ENCODE measurements at regions not wholly inside any gene's neighbourhood (a gene's known extent, or its start where the extent isn't known, plus 50 kb on each side); places are given as distances from the start of the nearest gene placed in this dataset.

DNA sequence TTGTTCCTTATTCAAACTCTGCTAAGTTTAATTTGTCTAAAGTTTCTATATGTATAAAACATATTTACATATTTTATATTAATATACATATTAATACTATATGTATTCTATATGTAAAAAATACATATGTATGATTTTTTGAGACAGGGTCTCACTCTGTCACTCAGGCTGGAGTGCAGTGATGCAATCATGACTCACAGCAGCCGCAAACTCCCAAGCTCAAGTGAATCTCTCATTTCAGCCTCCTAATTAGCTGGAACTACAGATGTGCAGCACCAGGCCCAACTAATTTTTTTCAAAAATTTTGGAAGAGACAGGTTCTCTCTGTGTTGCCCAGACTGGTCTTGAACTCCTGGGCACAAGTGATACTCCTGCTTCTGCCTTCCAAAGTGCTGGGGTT lies 684.9 kb downstream of the TRAM1L1 start:
- peak; percentile 25 for DNase-seq

DNA sequence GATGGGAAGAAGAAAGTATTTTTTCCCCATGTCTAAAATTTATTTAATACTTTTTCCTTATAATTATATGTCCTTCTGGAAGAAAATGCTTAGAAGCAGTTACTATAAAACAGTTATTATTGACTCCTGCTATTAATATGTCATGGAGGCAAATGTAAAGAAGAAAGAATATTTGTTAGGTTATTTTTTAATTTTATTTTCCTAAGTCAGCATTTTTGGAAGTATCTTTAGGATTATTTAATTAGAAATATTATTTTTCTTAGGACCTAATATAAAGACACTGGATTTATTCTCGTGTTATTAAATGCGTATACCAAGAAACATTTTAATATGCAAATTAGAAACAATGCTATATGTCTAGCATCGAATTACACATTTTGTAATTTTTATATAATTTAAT lies 687.7 kb downstream of the TRAM1L1 start:
- DNase-seq = no peak

DNA sequence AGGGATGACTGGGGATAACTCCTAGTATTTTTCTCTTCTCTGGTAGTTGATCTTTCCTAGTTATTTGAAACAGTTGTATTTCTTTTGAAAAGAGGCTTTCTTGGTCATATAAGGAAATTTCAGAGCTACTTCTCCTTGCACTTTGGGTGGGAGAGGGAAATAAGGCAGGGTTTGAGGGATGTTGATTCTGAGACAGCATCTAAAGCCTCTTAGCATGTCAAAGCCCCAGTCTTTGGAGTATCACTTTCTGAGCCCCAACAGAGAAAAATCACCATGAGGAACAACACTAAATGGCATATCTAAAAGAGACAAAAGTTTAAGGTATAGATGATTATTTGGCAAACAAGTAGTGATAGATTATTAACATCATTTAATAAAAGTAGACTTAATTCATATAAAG lies 688.1 kb downstream of the TRAM1L1 start:
- DNase-seq = no peak

DNA sequence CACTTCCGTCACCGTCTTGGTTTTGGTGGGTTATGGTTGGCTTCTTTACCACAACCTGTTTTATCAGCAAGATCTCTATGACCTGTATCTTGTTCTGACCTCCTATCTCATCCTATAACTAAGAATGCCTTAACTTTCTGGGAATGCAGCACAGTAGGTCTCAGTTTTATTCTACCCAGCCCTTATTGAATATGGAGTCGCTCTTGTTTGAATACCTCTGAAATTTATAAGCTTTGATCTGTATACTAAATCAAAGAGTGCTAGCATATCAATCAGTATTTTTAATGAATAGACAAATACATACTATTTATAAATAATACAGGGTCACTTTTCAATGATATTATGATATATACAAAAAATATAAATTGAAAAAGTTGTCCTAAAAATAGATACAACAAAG lies 690.0 kb downstream of the TRAM1L1 start:
- no peak for DNase-seq

DNA sequence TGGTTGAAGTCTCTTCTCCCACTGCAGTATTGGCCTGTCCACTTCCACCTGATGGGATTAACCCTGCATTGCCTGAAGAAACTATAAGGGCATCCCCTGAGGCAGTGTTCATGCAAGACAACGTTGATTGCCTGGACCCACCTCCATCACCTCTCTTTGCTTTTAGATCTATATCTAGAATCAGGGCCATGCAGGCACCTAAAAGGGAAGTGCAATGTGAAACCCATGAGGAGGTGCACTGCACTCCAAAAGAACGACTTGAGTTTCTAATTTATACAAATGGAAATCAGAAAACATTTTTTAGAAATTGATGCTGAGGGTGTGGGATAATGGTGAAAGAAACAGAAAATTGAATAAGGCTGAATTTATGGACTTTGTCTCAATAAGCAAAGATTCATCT lies 694.4 kb downstream of the TRAM1L1 start:
- no peak for DNase-seq

DNA sequence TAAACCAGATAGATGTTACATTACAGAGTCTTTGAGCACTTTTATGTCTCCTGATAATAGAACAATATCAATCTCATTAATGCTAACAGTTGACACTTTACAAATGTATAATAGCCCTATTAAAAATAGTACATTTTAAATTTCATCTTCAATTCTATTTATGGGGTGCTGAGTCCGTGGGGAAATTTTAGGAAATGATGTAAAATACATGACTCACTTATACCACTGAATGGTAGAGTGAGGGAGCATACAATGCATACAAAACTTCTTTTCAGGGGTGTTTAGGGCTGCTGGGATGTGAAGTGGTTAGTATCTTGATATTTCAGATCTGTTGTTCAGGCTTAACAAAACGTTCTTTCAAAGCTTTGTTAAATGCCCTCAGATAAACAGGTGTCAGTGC lies 696.2 kb downstream of the TRAM1L1 start:
- DNase-seq = no peak

DNA sequence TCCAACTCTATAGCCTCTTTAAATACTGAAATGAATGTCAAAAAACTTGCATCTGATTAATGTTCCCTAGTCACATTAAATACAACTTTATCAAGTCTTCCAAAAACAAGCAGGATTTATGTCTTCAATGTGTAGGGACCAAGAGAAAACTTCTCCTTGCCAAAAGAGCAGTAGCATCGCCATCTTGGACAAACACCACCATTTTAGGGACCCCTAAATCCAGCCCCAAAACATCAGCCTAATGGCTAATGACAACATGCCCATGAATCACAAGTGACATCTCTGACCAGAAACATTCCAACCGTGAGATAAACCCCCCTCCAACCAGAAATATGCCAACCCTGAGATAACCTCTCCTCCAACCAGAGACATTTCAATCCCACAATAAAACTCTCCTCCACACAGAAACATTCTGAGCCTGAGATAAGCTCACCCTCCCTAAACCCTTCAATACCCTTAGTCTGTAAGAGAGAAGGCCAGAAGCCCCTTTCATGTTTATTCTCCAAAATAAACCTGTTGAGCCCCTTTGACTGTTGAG lies 697.4 kb downstream of the TRAM1L1 start:
- DNase-seq = no peak

DNA sequence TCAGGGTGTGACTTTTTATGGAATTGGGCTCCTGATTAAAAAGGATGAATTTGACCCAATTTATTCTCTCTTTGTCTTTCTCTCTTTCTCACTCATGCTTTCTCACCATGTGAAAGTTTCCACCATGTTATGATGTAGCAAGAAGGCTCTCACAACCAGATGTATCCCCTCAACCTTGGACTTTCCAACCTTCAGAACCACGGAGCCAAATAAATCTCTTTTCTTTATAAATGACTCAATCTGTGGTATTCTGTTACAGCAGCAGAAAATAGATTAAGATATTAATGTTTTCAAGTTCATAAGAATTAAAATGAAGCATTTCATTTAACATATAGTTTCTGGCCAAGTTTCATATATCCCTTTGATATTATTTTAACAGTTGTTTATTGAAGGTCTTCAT lies 698.5 kb downstream of the TRAM1L1 start:
- DNase-seq = no peak

DNA sequence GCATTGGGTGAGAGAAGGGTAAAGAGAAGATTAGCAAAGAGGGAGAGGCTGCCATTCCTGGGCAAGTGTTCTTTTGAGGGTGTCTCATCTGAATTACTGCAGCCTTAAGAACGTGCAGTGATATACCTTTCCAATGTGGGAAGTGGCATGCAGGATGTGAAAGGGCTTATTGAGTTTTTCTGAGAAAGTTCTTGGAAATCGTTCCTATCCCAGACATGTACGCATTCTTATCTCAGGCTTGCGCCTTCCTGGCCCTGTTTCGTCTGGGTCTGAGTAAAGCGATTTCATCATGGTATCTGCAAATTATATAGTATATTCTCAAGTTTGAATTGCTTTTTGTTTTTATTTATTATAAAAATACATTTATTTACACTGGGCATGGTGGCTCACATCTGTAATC lies 699.8 kb downstream of the TRAM1L1 start:
- DNase-seq = no peak

DNA sequence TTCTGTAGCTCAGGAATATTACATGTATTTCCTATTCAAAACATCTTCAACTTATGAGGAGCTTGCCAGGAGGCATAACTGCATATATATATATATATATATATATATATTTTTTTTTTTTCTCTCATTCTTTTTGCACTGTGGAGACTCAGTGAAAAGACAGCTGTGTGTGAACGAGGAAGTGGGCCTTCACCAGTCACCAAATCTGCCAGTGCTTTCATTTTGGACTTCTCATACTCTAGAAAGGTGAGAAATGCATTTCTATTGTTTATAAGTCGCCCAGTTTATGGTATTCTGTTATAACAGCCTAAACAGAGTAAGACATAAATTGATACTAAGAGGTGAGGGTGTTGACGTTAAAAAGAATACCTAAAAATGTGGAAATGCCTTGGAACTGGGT lies 710.6 kb downstream of the TRAM1L1 start:
- DNase-seq = no peak

DNA sequence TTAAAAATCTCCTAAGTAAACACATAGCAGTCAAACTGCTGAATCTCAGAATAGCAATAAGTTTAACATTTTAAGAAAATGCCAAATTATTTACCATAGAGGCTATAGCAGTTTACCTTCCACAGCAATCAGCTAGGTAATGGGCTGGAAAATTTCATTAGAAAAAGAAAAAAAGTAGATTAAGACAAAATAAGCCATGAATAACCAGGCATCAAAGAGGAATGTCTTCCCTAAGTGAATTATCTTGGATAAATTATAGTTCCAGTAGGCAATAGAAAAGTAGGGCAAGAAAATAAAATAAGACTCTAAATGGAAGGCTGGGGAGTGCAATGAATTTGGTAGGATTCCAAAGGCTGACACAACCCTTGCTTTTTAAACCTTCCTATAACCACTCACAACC lies 722.8 kb downstream of the TRAM1L1 start:
- no peak for DNase-seq

DNA sequence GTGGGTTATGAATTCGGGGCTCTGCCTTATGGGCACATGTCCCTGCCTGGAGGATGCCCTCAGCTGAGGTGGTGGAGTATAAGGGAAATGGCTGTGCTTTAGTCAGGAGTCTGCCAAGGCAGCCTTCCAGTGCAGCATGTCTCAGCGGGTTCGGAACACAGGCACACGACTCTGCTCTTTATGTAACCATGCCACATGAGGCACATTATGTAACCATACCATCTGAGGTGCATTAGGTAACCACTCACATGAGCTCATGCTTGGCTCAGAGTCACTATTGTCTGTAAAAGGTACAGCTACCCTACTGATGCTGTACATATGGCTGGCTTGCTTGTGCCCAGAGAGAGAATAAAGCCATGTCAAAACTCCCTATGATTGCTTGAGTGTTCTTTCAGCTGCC lies 723.6 kb downstream of the TRAM1L1 start:
- no peak for DNase-seq

DNA sequence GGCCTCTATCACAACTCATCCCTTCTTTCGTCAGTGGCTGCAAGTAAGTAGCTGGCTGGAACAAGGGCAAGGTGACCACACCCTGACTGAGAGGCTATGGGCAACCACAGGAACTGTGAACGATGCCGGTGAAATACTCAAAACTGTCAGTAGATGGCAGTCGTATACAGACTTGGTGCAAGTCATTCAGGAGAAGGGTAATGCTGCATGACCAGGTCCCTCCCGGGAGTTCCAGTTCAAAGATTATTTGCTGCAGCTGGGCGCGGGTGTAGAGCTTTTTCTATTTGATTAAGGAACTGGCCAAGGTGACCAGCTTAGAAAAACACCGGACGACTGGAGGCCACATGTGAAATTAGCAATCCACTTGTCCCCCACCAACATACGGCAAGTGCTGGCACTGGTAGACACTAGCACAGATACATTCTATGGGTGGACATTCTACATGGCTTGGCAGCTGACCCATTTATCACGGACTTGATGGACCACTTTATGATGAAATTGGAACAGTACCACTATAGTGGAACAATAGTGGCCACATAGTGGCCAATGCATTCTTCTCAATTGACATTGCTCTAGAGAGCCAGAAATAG lies 726.6 kb downstream of the TRAM1L1 start:
- peak; percentile 65 for DNase-seq

DNA sequence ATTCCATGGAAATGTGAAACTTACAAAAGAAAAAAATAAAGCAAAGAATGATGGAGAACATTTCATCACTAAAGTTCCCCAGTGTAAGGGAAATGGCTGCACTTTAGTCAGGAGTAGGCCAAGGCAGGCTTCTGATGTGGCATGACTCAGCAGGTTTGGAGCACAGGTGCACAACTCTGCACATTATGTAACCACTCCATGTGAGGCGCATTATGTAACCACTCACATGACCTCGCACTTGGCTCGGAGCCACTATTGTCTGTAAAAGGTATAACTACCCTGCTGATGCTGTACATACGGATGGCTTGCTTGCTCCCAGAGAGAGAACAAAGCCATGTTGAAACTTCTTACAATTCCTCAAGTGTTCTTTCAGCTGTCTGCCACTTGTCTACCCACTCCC lies 727.6 kb downstream of the TRAM1L1 start:
- peak; percentile 13 for DNase-seq

DNA sequence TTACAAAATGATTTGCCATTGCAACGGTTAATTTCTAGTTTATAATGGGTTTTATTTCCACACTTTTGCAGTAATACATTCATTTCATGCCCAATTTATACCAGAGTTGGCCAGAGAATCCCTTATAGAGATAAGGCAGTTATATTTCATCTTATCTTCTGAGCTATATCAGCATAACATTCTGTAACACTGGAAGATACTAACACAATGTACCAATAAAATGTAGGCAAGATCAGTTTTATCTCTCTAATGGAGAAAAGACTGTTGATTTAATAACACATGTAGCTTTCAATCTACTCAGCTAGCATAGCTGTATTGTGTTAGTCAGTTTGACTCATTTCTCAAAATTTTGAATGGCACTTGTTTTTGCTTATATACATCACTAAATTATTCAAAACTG lies 738.6 kb downstream of the TRAM1L1 start:
- no peak for DNase-seq

DNA sequence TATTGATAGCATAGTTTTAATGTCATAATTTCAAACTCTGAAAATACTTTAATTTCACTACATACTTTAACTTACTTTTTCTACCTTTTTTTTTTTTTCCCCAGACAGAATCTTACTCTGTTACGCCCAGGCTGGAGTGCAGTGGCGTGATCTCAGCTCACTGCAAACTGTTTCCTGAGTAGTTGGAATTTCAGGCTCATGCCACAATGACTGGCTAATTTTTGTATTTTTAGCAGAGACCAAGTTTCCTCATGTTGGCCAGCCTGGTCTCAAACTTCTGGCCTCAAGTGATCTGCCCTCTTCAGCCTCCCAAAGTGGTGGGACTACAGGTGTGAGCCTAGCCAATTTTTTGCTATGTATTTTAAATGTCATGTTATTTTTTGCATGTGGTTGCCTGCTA lies 741.6 kb downstream of the TRAM1L1 start:
- no peak for DNase-seq

DNA sequence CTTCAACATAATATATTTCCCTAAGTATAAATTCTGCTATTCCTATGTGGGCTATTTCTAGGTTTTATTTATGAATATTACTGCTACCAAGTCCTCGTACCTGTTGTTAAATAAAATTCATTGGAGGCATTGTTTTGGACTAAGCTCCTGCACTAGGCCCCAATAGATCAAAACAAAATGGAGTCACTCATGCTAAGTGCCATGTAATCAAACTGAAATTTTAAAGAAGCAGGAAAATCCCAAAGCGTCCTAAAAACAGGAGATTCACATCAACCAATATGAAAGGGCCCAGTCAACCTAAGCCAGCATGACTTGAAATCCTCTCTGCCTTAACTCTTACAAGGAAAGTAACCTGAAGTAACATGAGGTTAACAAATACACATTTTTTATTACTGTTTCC lies 743.2 kb downstream of the TRAM1L1 start:
- DNase-seq = no peak

DNA sequence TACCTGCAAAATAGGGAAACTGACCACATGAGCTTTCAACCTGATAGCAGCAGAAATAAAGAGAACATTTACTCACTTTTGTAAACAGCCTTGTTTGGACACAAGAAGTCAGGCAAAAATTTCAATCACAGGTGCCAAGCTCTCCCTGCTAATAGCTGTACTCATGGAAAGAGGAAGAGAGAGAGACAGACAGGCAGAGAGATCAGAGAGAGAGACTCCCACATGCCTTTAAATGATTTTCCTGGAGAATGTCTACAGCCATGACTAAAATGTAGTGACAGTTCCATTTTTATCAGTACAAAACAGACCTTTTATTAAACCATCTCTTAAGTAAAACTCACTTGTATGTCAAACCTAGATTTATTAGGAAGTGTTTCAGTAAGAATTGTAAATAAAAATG lies 752.9 kb downstream of the TRAM1L1 start:
- no peak for DNase-seq

DNA sequence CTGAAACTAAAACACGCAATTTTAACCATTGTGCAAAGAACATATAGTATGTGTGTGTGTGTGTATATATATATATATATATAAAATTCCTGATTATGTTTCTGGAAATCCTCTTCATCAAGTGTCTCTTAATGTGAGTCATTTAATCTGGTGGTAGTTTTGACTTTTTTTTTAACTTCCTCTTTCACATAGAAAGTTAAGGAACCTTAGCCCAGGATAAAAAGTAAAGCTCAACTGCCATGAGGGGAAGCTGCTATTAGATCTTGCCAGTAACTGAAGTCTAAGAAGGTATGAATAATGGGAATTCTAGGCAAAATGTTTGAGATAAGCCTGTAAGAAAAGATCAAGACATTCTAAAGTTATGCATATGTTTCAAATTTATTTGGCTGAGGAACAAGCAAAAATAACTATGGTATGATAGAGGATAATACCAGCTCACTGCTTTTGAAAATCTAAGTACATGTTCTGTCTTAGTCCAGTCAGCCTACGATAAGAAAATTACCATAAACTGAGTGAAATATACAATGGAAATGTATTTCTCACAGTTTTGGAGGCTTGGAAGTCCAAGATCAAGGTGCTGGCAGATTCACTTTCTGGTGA lies 757.0 kb downstream of the TRAM1L1 start:
- no peak for DNase-seq

DNA sequence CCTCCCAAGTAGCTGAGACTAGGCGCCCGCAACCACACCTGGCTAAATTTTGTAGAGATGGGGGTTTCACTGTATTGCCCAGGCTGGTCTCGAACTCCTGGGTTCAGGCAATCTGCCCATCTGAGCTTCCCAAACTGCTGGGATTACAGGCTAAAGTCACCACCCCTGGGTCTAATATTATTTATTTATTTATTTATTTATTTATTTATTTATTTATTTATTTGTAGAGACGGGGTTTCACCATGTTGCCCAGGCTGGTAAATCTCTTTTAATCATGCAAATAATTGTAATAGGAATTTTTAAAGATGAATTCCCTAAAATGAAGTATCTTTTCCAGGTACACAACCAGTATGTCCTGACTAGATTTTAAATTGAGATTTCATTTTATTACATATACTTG lies 761.8 kb downstream of the TRAM1L1 start:
- no peak for DNase-seq

DNA sequence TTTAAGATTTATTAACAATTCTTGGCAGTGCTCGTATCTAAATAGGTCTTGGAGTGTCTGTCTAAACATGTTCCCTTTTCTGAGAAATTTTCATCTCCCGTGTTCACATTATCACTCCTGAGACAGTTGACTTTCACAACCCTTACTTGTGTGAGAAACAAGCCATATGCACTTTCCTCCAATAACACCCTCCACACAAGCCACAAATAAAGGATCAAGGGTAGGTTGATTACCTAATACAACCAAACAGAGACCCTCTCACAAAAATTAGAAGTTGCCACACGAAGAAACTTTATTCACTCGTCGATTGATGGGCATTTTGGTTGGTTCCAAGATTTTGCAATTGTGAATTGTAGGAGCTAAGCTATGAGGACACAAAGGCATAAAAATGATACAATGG lies 763.9 kb downstream of the TRAM1L1 start:
- no peak for DNase-seq

DNA sequence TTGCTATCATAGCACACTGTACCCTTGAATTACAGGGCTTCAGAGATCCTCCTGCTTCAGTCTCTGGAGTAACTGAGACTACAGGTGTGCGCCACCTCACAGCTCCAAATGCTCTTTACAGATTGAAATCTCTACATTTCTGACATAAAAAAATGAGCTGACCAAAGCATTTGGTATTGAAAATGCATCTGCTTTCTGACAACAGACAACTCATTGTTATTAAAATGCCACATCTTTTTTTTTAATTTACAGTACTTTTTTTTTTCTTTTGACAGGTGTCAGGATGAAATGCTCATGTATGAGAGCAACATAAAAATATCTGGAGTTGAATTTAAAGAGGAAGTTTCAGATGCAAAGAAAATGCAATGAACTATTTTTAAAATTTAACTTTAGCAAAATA lies 764.5 kb downstream of the TRAM1L1 start:
- DNase-seq = no peak

DNA sequence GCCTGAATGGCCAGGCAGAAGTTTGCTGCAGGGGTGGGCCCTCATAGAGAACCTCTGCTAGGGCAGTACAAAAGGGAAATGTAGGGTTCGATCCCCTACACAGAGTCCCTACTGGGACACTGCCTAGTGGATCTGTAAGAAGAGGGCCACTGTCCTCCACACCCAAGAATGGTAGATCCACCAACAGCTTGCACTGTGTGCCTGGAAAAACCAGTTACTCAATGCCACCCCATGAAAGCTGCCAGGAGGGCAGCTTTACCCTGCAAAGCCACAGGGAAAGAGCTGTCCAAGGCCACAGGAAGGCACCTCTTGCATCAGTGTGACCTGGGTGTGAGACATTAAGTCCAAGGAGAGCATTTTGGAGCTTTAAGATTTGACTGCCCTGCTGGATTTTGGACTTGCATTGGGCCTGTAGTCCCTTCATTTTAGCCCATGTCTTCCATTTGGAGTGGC lies 781.6 kb downstream of the TRAM1L1 start:
- no peak for DNase-seq

DNA sequence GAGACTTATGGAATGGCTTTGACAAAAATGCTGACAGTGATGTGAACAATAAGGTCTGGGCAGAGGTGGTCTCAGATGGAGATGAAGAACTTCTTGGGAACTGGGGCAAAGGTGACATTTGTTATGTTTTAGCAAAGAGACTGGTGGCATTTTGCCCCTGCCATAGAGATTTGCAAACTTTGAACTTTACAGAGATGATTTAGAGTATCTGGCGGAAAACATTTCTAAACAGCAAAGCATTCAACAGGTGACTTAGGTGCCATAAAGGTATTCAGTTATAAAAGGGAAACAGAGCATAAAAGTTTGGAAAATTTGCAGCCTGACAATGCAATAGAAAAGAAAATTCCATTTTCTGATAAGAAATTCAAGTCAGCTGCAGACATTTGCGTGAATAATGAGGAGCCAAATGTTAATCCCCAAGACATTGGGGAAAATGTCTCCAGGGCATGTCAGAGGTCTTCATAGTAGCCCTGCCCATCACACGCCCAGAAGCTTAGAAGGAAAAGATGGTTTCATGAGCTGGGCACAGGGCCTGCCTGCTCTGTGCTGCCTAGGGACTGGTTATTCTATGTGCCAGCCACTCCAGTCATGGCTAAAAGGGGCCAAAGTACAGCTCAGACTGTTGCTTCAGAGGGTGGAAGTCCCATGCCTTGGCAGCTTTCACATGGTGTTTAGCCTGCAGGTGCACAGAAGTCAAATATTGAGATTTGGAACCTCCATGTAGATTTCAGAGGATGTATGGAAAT lies 782.2 kb downstream of the TRAM1L1 start:
- no peak for DNase-seq

All from fibroblast of skin of right biceps (primary cell).